ENCODE measurements at regions not wholly inside any gene's neighbourhood (a gene's known extent, or its start where the extent isn't known, plus 50 kb on each side); places are given as distances from the start of the nearest gene placed in this dataset.

- no peak for DNase-seq
Measured at GRCh38 chr10:31081937-31082840, 50.5 kb upstream of the ZNF438 start.

- no peak for DNase-seq
Measured at GRCh38 chr10:31083765-31084184, 52.1 kb upstream of the ZNF438 start.

GRCh38 chr10:31087011-31087410, 55.3 kb upstream of the ZNF438 start:
- DNase-seq, result no peak

- no peak for DNase-seq
Measured at GRCh38 chr10:31087851-31088250, 56.2 kb upstream of the ZNF438 start.

- no peak for DNase-seq
Measured at GRCh38 chr10:31090894-31091607, 59.4 kb upstream of the ZNF438 start.

- DNase-seq, result no peak
Measured at GRCh38 chr10:31095677-31096560, 64.3 kb upstream of the ZNF438 start.

GRCh38 chr10:31098046-31098445, 66.4 kb upstream of the ZNF438 start:
- no peak for DNase-seq

- DNase-seq, result no peak
Measured at GRCh38 chr10:31099094-31099493, 67.4 kb upstream of the ZNF438 start.

GRCh38 chr10:31099664-31100063, 68.0 kb upstream of the ZNF438 start:
- no peak for DNase-seq

GRCh38 chr10:31100115-31100601, 68.5 kb upstream of the ZNF438 start:
- DNase-seq, result no peak

- no peak for DNase-seq
Measured at GRCh38 chr10:31100662-31101061, 69.0 kb upstream of the ZNF438 start.

- DNase-seq, result no peak
Measured at GRCh38 chr10:31101123-31101522, 69.5 kb upstream of the ZNF438 start.

GRCh38 chr10:31102421-31102820, 70.8 kb upstream of the ZNF438 start:
- no peak for DNase-seq

GRCh38 chr10:31103112-31103511, 71.4 kb upstream of the ZNF438 start:
- no peak for DNase-seq

- DNase-seq, result no peak
Measured at GRCh38 chr10:31112961-31113360, 81.3 kb upstream of the ZNF438 start.

- no peak for DNase-seq
Measured at GRCh38 chr10:31116226-31116625, 84.6 kb upstream of the ZNF438 start.

GRCh38 chr10:31118556-31118955, 86.9 kb upstream of the ZNF438 start:
- no peak for DNase-seq

GRCh38 chr10:31120392-31120791, 88.7 kb upstream of the ZNF438 start:
- DNase-seq, result no peak

- no peak for DNase-seq
Measured at GRCh38 chr10:31120961-31121685, 89.5 kb upstream of the ZNF438 start.

- no peak for DNase-seq
Measured at GRCh38 chr10:31121757-31122577, 90.3 kb upstream of the ZNF438 start.

GRCh38 chr10:31123946-31124345, 92.3 kb upstream of the ZNF438 start:
- no peak for DNase-seq
